ENCODE measurements at regions not wholly inside any gene's neighbourhood (a gene's known extent, or its start where the extent isn't known, plus 50 kb on each side); places are given as distances from the start of the nearest gene placed in this dataset.

- no peak for TF ChIP-seq CTCF (IDR thresholded peaks at IDR 0.05)
- no peak for TF ChIP-seq POLR2A (IDR thresholded peaks at IDR 0.05)
These were observed 314.7 kb downstream of the UQCRFS1 start for GRCh38 chr19:28898249-28898648.

Measured in heart left ventricle (tissue), 13 donors.